HEK293 (cell line): ENCODE measurements at regions not wholly inside any gene's neighbourhood (a gene's known extent, or its start where the extent isn't known, plus 50 kb on each side); places are given as distances from the start of the nearest gene placed in this dataset.

Experiments used
- CTCF ChIP-seq: fragments of 450-650 bp; formaldehyde crosslinking; IDR thresholded peaks from 2 replicates; pipeline ENCODE4 v1.5.1; 2016; ENCODE audit warnings: missing biosample characterization, missing genetic modification characterization
- TCF7L2 ChIP-seq: IDR thresholded peaks from 2 replicates; pipeline ENCODE4 v1.6.1; 2011; ENCODE audit warnings: low read depth, mild to moderate bottlenecking, inconsistent platforms, low read length, moderate library complexity, borderline replicate concordance
- TSHZ1 ChIP-seq: fragments of 450-650 bp; formaldehyde crosslinking; IDR thresholded peaks from 2 replicates; pipeline ENCODE4 v1.5.1; 2016; ENCODE audit warnings: missing biosample characterization, missing genetic modification characterization, borderline replicate concordance
- ZNF112 ChIP-seq: fragments of 450-650 bp; formaldehyde crosslinking; IDR thresholded peaks from 2 replicates; pipeline ENCODE4 v1.5.0; 2017; ENCODE audit warnings: missing biosample characterization, missing genetic modification characterization
- ZNF37A ChIP-seq: fragments of 450-650 bp; IDR thresholded peaks from 2 replicates; pipeline ENCODE4 v1.5.1; 2018; ENCODE audit warnings: missing biosample characterization, missing genetic modification characterization
- ZNF549 ChIP-seq: fragments of 450-650 bp; IDR thresholded peaks from 2 replicates; pipeline ENCODE4 v1.5.1; 2018; ENCODE audit warnings: missing biosample characterization, missing genetic modification characterization, mild to moderate bottlenecking, inconsistent platforms, moderate library complexity
- ZNF561 ChIP-seq: fragments of 450-650 bp; IDR thresholded peaks from 2 replicates; pipeline ENCODE4 v1.5.1; 2018; ENCODE audit warnings: missing biosample characterization, missing genetic modification characterization, borderline replicate concordance
- ZNF645 ChIP-seq: fragments of 450-650 bp; formaldehyde crosslinking; IDR thresholded peaks from 2 replicates; pipeline ENCODE4; 2016; ENCODE audit warnings: missing biosample characterization, missing genetic modification characterization

GRCh38 chr5:114857941-114858551 is 311.7 kb downstream of the TRIM36 start:
- TF ChIP-seq ZNF549 (tag by site-specific recombination) (no peak), TCF7L2 (no peak), ZNF112 (tag by site-specific recombination) (no peak), CTCF (tag by site-specific recombination) (no peak), TSHZ1 (no peak), ZNF37A (tag by site-specific recombination) (no peak), ZNF645 (no peak), ZNF561 (tag by site-specific recombination) (no peak)
